HEK293 (cell line): ENCODE measurements at regions not wholly inside any gene's neighbourhood (a gene's known extent, or its start where the extent isn't known, plus 50 kb on each side); places are given as distances from the start of the nearest gene placed in this dataset.
A peak's percentile ranks its signal among the peaks of the same experiment; 100 is the strongest.

Source experiments
- EGR2 ChIP-seq: fragments of 450-650 bp; formaldehyde crosslinking; IDR thresholded peaks from 2 replicates; pipeline ENCODE4 v1.5.1; 2016; ENCODE audit warnings: low read depth, missing biosample characterization, missing genetic modification characterization
- FEZF1 ChIP-seq: fragments of 450-650 bp; formaldehyde crosslinking; IDR thresholded peaks from 2 replicates; pipeline ENCODE4 v1.5.1; 2016; ENCODE audit warnings: missing biosample characterization, missing genetic modification characterization
- IKZF3 ChIP-seq: fragments of 450-650 bp; IDR thresholded peaks from 2 replicates; pipeline ENCODE4 v1.5.0; 2018; ENCODE audit warnings: missing biosample characterization, mild to moderate bottlenecking, missing genetic modification characterization, moderate library complexity
- INSM2 ChIP-seq: fragments of 450-650 bp; formaldehyde crosslinking; IDR thresholded peaks from 2 replicates; pipeline ENCODE4 v1.5.1; 2016; ENCODE audit warnings: missing biosample characterization, missing genetic modification characterization
- KLF17 ChIP-seq: fragments of 450-650 bp; formaldehyde crosslinking; IDR thresholded peaks from 2 replicates; pipeline ENCODE4 v1.5.1; 2016; ENCODE audit warnings: missing biosample characterization, missing genetic modification characterization
- KLF8 ChIP-seq: fragments of 450-650 bp; formaldehyde crosslinking; IDR thresholded peaks from 2 replicates; pipeline ENCODE4 v1.5.1; 2016; ENCODE audit warnings: missing biosample characterization, missing genetic modification characterization
- TRIM28 ChIP-seq: IDR thresholded peaks from 2 replicates; pipeline ENCODE4 v1.6.1; 2011; ENCODE audit warnings: low read length, control low read depth, borderline replicate concordance
- ZBTB11 ChIP-seq: fragments of 450-650 bp; formaldehyde crosslinking; conservative IDR thresholded peaks from 2 replicates; pipeline ENCODE4 v1.5.1; 2016; ENCODE audit warnings: low read depth, missing biosample characterization, missing genetic modification characterization
- ZBTB20 ChIP-seq: fragments of 450-650 bp; formaldehyde crosslinking; IDR thresholded peaks from 2 replicates; pipeline ENCODE4 v1.5.1; 2016; ENCODE audit warnings: missing biosample characterization, missing genetic modification characterization
- ZBTB26 ChIP-seq: fragments of 450-650 bp; formaldehyde crosslinking; optimal IDR thresholded peaks from 2 replicates; pipeline ENCODE3; 2016; ENCODE audit warnings: missing biosample characterization, mild to moderate bottlenecking, missing genetic modification characterization
- ZFHX2 ChIP-seq: fragments of 450-650 bp; formaldehyde crosslinking; conservative IDR thresholded peaks from 2 replicates; pipeline ENCODE4 v1.5.1; 2016; ENCODE audit warnings: missing biosample characterization, missing genetic modification characterization
- ZFP41 ChIP-seq: fragments of 450-650 bp; formaldehyde crosslinking; IDR thresholded peaks from 2 replicates; pipeline ENCODE4 v1.5.1; 2016; ENCODE audit warnings: missing biosample characterization, missing genetic modification characterization, borderline replicate concordance
- ZNF121 ChIP-seq: fragments of 450-650 bp; formaldehyde crosslinking; IDR thresholded peaks from 2 replicates; pipeline ENCODE4 v1.5.1; 2016; ENCODE audit warnings: missing biosample characterization, missing genetic modification characterization
- ZNF140 ChIP-seq: fragments of 450-650 bp; formaldehyde crosslinking; IDR thresholded peaks from 2 replicates; pipeline ENCODE4 v1.5.1; 2016; ENCODE audit warnings: missing biosample characterization, missing genetic modification characterization
- ZNF155 ChIP-seq: fragments of 450-650 bp; formaldehyde crosslinking; IDR thresholded peaks from 2 replicates; pipeline ENCODE4 v1.5.1; 2016; ENCODE audit warnings: missing biosample characterization, missing genetic modification characterization
- ZNF23 ChIP-seq: fragments of 450-650 bp; formaldehyde crosslinking; IDR thresholded peaks from 2 replicates; pipeline ENCODE4 v1.5.1; 2016; ENCODE audit warnings: missing biosample characterization, missing genetic modification characterization, borderline replicate concordance
- ZNF239 ChIP-seq: fragments of 450-650 bp; formaldehyde crosslinking; IDR thresholded peaks from 2 replicates; pipeline ENCODE4 v1.5.1; 2016; ENCODE audit warnings: missing biosample characterization, missing genetic modification characterization
- ZNF423 ChIP-seq: fragments of 450-650 bp; formaldehyde crosslinking; IDR thresholded peaks from 2 replicates; pipeline ENCODE4 v1.5.1; 2016; ENCODE audit warnings: missing biosample characterization, missing genetic modification characterization
- ZNF426 ChIP-seq: fragments of 450-650 bp; formaldehyde crosslinking; IDR thresholded peaks from 2 replicates; pipeline ENCODE4 v1.5.1; 2017; ENCODE audit warnings: missing biosample characterization, missing genetic modification characterization, mild to moderate bottlenecking, inconsistent platforms, moderate library complexity
- ZNF514 ChIP-seq: fragments of 450-650 bp; formaldehyde crosslinking; IDR thresholded peaks from 2 replicates; pipeline ENCODE4 v1.5.1; 2016; ENCODE audit warnings: missing biosample characterization, missing genetic modification characterization
- ZNF521 ChIP-seq: fragments of 450-650 bp; formaldehyde crosslinking; IDR thresholded peaks from 2 replicates; pipeline ENCODE4 v1.5.1; 2017; ENCODE audit warnings: missing biosample characterization, mild to moderate bottlenecking, missing genetic modification characterization
- ZNF580 ChIP-seq: fragments of 450-650 bp; formaldehyde crosslinking; IDR thresholded peaks from 2 replicates; pipeline ENCODE4 v1.5.1; 2016; ENCODE audit warnings: missing biosample characterization, missing genetic modification characterization
- ZNF670 ChIP-seq: fragments of 450-650 bp; formaldehyde crosslinking; IDR thresholded peaks from 2 replicates; pipeline ENCODE4 v1.5.1; 2016; ENCODE audit warnings: missing biosample characterization, missing genetic modification characterization, low read depth
- ZNF677 ChIP-seq: fragments of 450-650 bp; IDR thresholded peaks from 2 replicates; pipeline ENCODE4 v1.5.0; 2018; ENCODE audit warnings: missing biosample characterization, mild to moderate bottlenecking, missing genetic modification characterization, moderate library complexity
- ZNF692 ChIP-seq: fragments of 450-650 bp; formaldehyde crosslinking; IDR thresholded peaks from 2 replicates; pipeline ENCODE4 v1.5.1; 2016; ENCODE audit warnings: missing biosample characterization, missing genetic modification characterization
- ZNF704 ChIP-seq: fragments of 450-650 bp; formaldehyde crosslinking; IDR thresholded peaks from 2 replicates; pipeline ENCODE4 v1.5.1; 2016; ENCODE audit warnings: missing biosample characterization, missing genetic modification characterization

- TF ChIP-seq ZNF580 (tag by site-specific recombination): no peak
- TF ChIP-seq ZNF121 (tag by site-specific recombination): no peak
- TF ChIP-seq ZBTB20 (tag by site-specific recombination): no peak
- no peak for TF ChIP-seq INSM2 (tag by site-specific recombination)
- TF ChIP-seq ZNF155 (tag by site-specific recombination): no peak
- TF ChIP-seq ZBTB11: no peak
- peak; percentile 59 for TF ChIP-seq ZFHX2 (tag by site-specific recombination)
- no peak for TF ChIP-seq ZFP41
- TF ChIP-seq ZNF521 (tag by site-specific recombination): no peak
- no peak for TF ChIP-seq IKZF3
- peak; percentile 96 for TF ChIP-seq FEZF1
- TF ChIP-seq KLF17 (tag by site-specific recombination): 0 out of 2 replicates have a peak, but pooled peaks have one; percentile 33
- TF ChIP-seq KLF8: no peak
- TF ChIP-seq ZNF23 (tag by site-specific recombination): no peak
- TF ChIP-seq ZNF704 (tag by site-specific recombination): no peak
- TF ChIP-seq TRIM28: no peak; the same call in 1 of the 2 replicates
- TF ChIP-seq ZNF692: no peak
- TF ChIP-seq ZNF423: 0 out of 2 replicates have a peak, but pooled peaks have one; percentile 17
- TF ChIP-seq ZNF239 (tag by site-specific recombination): no peak
- no peak for TF ChIP-seq ZNF677 (tag by site-specific recombination)
- TF ChIP-seq ZNF670 (tag by site-specific recombination): no peak
- TF ChIP-seq ZNF426 (tag by site-specific recombination): no peak
- TF ChIP-seq EGR2: 0 out of 2 replicates have a peak, but pooled peaks have one; percentile 14
- TF ChIP-seq ZBTB26: no peak
- TF ChIP-seq ZNF140 (tag by site-specific recombination): no peak
- TF ChIP-seq ZNF514: no peak
Observed at GRCh38 chr6:43983632-43984031, 143.6 kb downstream of the MRPL14 start (continued).
